ENCODE measurements at regions not wholly inside any gene's neighbourhood (a gene's known extent, or its start where the extent isn't known, plus 50 kb on each side); places are given as distances from the start of the nearest gene placed in this dataset.

- Histone ChIP-seq H3K9me2 (ENCODE audit: insufficient read depth, low read length) (no peaks in the 10 kb centered on the region), H3K9me3 (ENCODE audit: low read length) (no peaks in the 10 kb centered on the region), H3K27ac (ENCODE audit: low read length) (no peak overlapping the region), H3K79me2 (replicated peaks; ENCODE audit: insufficient read depth, low read length) (no peaks in the 10 kb centered on the region), H4K20me1 (ENCODE audit: insufficient read depth) (no peaks in the 10 kb centered on the region), H3K27me3 (ENCODE audit: insufficient read depth, low read depth, low read length) (no peaks in the 10 kb centered on the region), H3K4me3 (ENCODE audit: low read length) (no peak overlapping the region), H3K36me3 (ENCODE audit: insufficient read depth, low read length) (no peaks in the 10 kb centered on the region), H3F3A (ENCODE audit: insufficient read depth, low read length, poor library complexity, severe bottlenecking) (no peaks in the 10 kb centered on the region), H2AFZ (ENCODE audit: low read depth, low read length) (no peak overlapping the region), H3K4me2 (ENCODE audit: low read length) (no peak overlapping the region), H3K9ac (ENCODE audit: low read length) (no peak overlapping the region)
- no peak for TF ChIP-seq TAF1 (IDR thresholded peaks at IDR 0.05; ENCODE audit: low read depth)
Observed at GRCh38 chr6:14742680-14743079, 503.2 kb upstream of the JARID2 start.

- Histone ChIP-seq H2AFZ (ENCODE audit: low read depth, low read length) (no peak overlapping the region), H3K9me3 (ENCODE audit: low read length) (no peaks in the 10 kb centered on the region), H3K4me3 (ENCODE audit: low read length) (no peak overlapping the region), H3K27me3 (ENCODE audit: insufficient read depth, low read depth, low read length) (no peaks in the 10 kb centered on the region), H3K36me3 (ENCODE audit: insufficient read depth, low read length) (no peaks in the 10 kb centered on the region), H3K9ac (ENCODE audit: low read length) (no peak overlapping the region), H4K20me1 (ENCODE audit: insufficient read depth) (no peaks in the 10 kb centered on the region), H3K79me2 (replicated peaks; ENCODE audit: insufficient read depth, low read length) (no peaks in the 10 kb centered on the region), H3K9me2 (ENCODE audit: insufficient read depth, low read length) (no peaks in the 10 kb centered on the region), H3K27ac (ENCODE audit: low read length) (no peak overlapping the region), H3F3A (ENCODE audit: insufficient read depth, low read length, poor library complexity, severe bottlenecking) (no peaks in the 10 kb centered on the region), H3K4me2 (ENCODE audit: low read length) (no peak overlapping the region)
- TF ChIP-seq MXI1 (conservative IDR thresholded peaks at IDR 0.05; ENCODE audit: poor library complexity, severe bottlenecking) = no peak
- TF ChIP-seq POLR2AphosphoS5 (IDR thresholded peaks at IDR 0.05) = no peak
- TF ChIP-seq EP300 (conservative IDR thresholded peaks at IDR 0.05; ENCODE audit: poor library complexity, severe bottlenecking) = no peak
- TF ChIP-seq, protein P1, sequence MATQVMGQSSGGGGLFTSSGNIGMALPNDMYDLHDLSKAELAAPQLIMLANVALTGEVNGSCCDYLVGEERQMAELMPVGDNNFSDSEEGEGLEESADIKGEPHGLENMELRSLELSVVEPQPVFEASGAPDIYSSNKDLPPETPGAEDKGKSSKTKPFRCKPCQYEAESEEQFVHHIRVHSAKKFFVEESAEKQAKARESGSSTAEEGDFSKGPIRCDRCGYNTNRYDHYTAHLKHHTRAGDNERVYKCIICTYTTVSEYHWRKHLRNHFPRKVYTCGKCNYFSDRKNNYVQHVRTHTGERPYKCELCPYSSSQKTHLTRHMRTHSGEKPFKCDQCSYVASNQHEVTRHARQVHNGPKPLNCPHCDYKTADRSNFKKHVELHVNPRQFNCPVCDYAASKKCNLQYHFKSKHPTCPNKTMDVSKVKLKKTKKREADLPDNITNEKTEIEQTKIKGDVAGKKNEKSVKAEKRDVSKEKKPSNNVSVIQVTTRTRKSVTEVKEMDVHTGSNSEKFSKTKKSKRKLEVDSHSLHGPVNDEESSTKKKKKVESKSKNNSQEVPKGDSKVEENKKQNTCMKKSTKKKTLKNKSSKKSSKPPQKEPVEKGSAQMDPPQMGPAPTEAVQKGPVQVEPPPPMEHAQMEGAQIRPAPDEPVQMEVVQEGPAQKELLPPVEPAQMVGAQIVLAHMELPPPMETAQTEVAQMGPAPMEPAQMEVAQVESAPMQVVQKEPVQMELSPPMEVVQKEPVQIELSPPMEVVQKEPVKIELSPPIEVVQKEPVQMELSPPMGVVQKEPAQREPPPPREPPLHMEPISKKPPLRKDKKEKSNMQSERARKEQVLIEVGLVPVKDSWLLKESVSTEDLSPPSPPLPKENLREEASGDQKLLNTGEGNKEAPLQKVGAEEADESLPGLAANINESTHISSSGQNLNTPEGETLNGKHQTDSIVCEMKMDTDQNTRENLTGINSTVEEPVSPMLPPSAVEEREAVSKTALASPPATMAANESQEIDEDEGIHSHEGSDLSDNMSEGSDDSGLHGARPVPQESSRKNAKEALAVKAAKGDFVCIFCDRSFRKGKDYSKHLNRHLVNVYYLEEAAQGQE (IDR thresholded peaks at IDR 0.05; ENCODE audit: borderline replicate concordance) = no peak
Observed at GRCh38 chr6:14743144-14743473, 502.8 kb upstream of the JARID2 start.

DNA sequence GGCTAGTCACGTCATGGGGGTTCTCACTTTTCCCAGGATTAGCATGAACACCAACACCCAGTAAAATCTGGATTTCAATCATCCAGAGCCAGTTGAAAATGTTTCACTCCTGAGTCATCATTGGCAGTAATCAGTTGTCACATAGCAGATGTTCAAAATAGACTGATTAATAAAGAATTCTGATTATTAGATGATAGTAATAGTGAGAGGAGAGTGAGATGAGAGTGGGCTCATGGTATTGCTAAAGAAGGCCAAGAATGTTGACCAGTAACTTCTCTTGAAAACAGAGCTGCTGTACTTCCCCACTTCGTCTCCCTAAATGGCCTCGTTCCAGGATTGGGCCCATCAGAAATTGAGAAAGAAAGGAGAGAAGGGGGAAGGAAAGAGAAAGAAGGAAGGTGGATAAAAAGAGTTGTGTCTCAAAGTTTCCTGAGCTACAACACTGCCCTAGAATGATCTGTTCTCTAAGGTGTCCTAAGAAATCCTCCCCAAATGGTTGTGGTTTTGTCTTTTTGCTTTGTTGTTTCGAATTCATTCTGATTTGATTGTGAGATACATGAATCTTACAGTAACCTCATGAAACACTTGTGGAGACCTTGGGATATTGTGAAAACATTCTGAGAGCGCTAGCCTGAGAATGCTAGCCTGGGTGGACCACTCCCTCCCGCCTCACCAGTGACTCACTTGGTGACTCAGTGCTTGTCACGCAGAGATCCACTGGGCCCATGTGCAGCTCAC, 502.2 kb upstream of the JARID2 start:
- Histone ChIP-seq H3K36me3 (ENCODE audit: insufficient read depth, low read length) (no peaks in the 10 kb centered on the region), H2AFZ (ENCODE audit: low read depth, low read length) (no peak overlapping the region), H3K27me3 (ENCODE audit: insufficient read depth, low read depth, low read length) (no peaks in the 10 kb centered on the region), H3F3A (ENCODE audit: insufficient read depth, low read length, poor library complexity, severe bottlenecking) (no peaks in the 10 kb centered on the region), H3K79me2 (replicated peaks; ENCODE audit: insufficient read depth, low read length) (no peaks in the 10 kb centered on the region), H3K9me3 (ENCODE audit: low read length) (no peaks in the 10 kb centered on the region), H3K9me2 (ENCODE audit: insufficient read depth, low read length) (no peaks in the 10 kb centered on the region), H3K4me3 (ENCODE audit: low read length) (no peak overlapping the region), H4K20me1 (ENCODE audit: insufficient read depth) (no peaks in the 10 kb centered on the region), H3K27ac (ENCODE audit: low read length) (no peak overlapping the region), H3K4me2 (ENCODE audit: low read length) (no peak overlapping the region), H3K9ac (ENCODE audit: low read length) (no peak overlapping the region)
- TF ChIP-seq, protein P1 (IDR thresholded peaks at IDR 0.05; ENCODE audit: borderline replicate concordance) = no peak
- TF ChIP-seq EP300 (conservative IDR thresholded peaks at IDR 0.05; ENCODE audit: poor library complexity, severe bottlenecking) = no peak
- no peak for TF ChIP-seq POLR2AphosphoS5 (IDR thresholded peaks at IDR 0.05)
- no peak for TF ChIP-seq TAF1 (IDR thresholded peaks at IDR 0.05; ENCODE audit: low read depth)
- no peak for TF ChIP-seq SMC3 (conservative IDR thresholded peaks at IDR 0.05; ENCODE audit: poor library complexity)
- no peak for TF ChIP-seq RAD21 (conservative IDR thresholded peaks at IDR 0.05)
- no peak for TF ChIP-seq MXI1 (conservative IDR thresholded peaks at IDR 0.05; ENCODE audit: poor library complexity, severe bottlenecking)
- TF ChIP-seq EZH2 (IDR thresholded peaks at IDR 0.05; ENCODE audit: borderline replicate concordance, insufficient read depth, low read length, poor library complexity, severe bottlenecking) = no peak
- TF ChIP-seq, protein P2, sequence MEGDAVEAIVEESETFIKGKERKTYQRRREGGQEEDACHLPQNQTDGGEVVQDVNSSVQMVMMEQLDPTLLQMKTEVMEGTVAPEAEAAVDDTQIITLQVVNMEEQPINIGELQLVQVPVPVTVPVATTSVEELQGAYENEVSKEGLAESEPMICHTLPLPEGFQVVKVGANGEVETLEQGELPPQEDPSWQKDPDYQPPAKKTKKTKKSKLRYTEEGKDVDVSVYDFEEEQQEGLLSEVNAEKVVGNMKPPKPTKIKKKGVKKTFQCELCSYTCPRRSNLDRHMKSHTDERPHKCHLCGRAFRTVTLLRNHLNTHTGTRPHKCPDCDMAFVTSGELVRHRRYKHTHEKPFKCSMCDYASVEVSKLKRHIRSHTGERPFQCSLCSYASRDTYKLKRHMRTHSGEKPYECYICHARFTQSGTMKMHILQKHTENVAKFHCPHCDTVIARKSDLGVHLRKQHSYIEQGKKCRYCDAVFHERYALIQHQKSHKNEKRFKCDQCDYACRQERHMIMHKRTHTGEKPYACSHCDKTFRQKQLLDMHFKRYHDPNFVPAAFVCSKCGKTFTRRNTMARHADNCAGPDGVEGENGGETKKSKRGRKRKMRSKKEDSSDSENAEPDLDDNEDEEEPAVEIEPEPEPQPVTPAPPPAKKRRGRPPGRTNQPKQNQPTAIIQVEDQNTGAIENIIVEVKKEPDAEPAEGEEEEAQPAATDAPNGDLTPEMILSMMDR (IDR thresholded peaks at IDR 0.05; ENCODE audit: poor library complexity, severe bottlenecking) = no peak
